ENCODE measurements at regions not wholly inside any gene's neighbourhood (a gene's known extent, or its start where the extent isn't known, plus 50 kb on each side); places are given as distances from the start of the nearest gene placed in this dataset.

GRCh38 chr11:44371706-44372105, 61.8 kb upstream of the ALX4 start:
- ChIA-PET POLR2A (no interaction called here), CTCF (no interaction called here)
- H3K9me3 Mint-ChIP-seq, result peaks cover 0 to 3% (median 0%) of the 10 kb centered on the region in 5 donors
- no peak overlapping the region for H3K27ac Mint-ChIP-seq
- Histone ChIP-seq H3K4me3 (ENCODE audit: low read length) (no peak overlapping the region), H3K27me3 (ENCODE audit: insufficient read depth, low read length, poor library complexity, severe bottlenecking) (no peaks in the 10 kb centered on the region), H3K9me3 (ENCODE audit: low read length) (no peaks in the 10 kb centered on the region), H3K36me3 (ENCODE audit: insufficient read depth, low read length) (no peaks in the 10 kb centered on the region), H3K27ac (ENCODE audit: low read depth, low read length) (no peak overlapping the region), H3K4me1 (ENCODE audit: insufficient read depth, low read length) (no peaks in the 10 kb centered on the region)
- H3K27me3 Mint-ChIP-seq, result peaks cover 9 to 11% of the 10 kb centered on the region in 2 donors
- H3K4me3 Mint-ChIP-seq, result no peak overlapping the region
- no peak for DNase-seq
- H3K36me3 Mint-ChIP-seq, result no peaks in the 10 kb centered on the region
- H3K4me1 Mint-ChIP-seq, result no peaks in the 10 kb centered on the region

GRCh38 chr11:44372989-44373388, 63.0 kb upstream of the ALX4 start:
- Histone ChIP-seq H3K27me3 (ENCODE audit: insufficient read depth, low read length, poor library complexity, severe bottlenecking) (no peaks in the 10 kb centered on the region), H3K27ac (ENCODE audit: low read depth, low read length) (no peak overlapping the region), H3K36me3 (ENCODE audit: insufficient read depth, low read length) (no peaks in the 10 kb centered on the region), H3K9me3 (ENCODE audit: low read length) (no peaks in the 10 kb centered on the region), H3K4me3 (ENCODE audit: low read length) (no peak overlapping the region), H3K4me1 (ENCODE audit: insufficient read depth, low read length) (no peaks in the 10 kb centered on the region)
- no peak for DNase-seq
- Mint-ChIP-seq H3K27me3 (peaks cover 5 to 7% of the 10 kb centered on the region in 2 donors), H3K9me3 (peaks cover 0 to 3% (median 0%) of the 10 kb centered on the region in 5 donors), H3K36me3 (no peaks in the 10 kb centered on the region), H3K4me3 (no peak overlapping the region), H3K4me1 (no peaks in the 10 kb centered on the region), H3K27ac (no peak overlapping the region)
- ChIA-PET CTCF (no interaction called here), POLR2A (no interaction called here)

GRCh38 chr11:44374001-44374400, 64.1 kb upstream of the ALX4 start:
- POLR2A ChIA-PET, result no interaction called here

GRCh38 chr11:44376423-44376822, 66.5 kb upstream of the ALX4 start:
- ChIA-PET POLR2A (no interaction called here), CTCF (no interaction called here)
- Mint-ChIP-seq H3K36me3 (no peaks in the 10 kb centered on the region), H3K4me3 (no peak overlapping the region), H3K27ac (no peak overlapping the region), H3K4me1 (no peaks in the 10 kb centered on the region), H3K9me3 (peaks cover 0 to 3% (median 0%) of the 10 kb centered on the region in 5 donors), H3K27me3 (peaks cover 7 to 14% of the 10 kb centered on the region in 2 donors)
- Histone ChIP-seq H3K4me1 (ENCODE audit: insufficient read depth, low read length) (no peaks in the 10 kb centered on the region), H3K9me3 (ENCODE audit: low read length) (no peaks in the 10 kb centered on the region), H3K27me3 (ENCODE audit: insufficient read depth, low read length, poor library complexity, severe bottlenecking) (no peaks in the 10 kb centered on the region), H3K4me3 (ENCODE audit: low read length) (no peak overlapping the region), H3K27ac (ENCODE audit: low read depth, low read length) (no peak overlapping the region), H3K36me3 (ENCODE audit: insufficient read depth, low read length) (no peaks in the 10 kb centered on the region)
- no peak for DNase-seq

More at GRCh38 chr11:44374001-44374400, 64.1 kb upstream of the ALX4 start:
- Histone ChIP-seq H3K27me3 (ENCODE audit: insufficient read depth, low read length, poor library complexity, severe bottlenecking) (no peaks in the 10 kb centered on the region), H3K9me3 (ENCODE audit: low read length) (no peaks in the 10 kb centered on the region), H3K4me1 (ENCODE audit: insufficient read depth, low read length) (no peaks in the 10 kb centered on the region), H3K27ac (ENCODE audit: low read depth, low read length) (no peak overlapping the region), H3K4me3 (ENCODE audit: low read length) (no peak overlapping the region), H3K36me3 (ENCODE audit: insufficient read depth, low read length) (no peaks in the 10 kb centered on the region)
- Mint-ChIP-seq H3K36me3 (no peaks in the 10 kb centered on the region), H3K27me3 (peaks cover under 1 to 5% of the 10 kb centered on the region in 2 donors), H3K4me3 (no peak overlapping the region), H3K27ac (no peak overlapping the region), H3K9me3 (peaks cover 0 to 3% (median 0%) of the 10 kb centered on the region in 5 donors), H3K4me1 (no peaks in the 10 kb centered on the region)
- CTCF ChIA-PET, result no interaction called here
- no peak for DNase-seq

- Histone ChIP-seq H3K4me3 (ENCODE audit: low read length) (no peak overlapping the region), H3K36me3 (ENCODE audit: insufficient read depth, low read length) (no peaks in the 10 kb centered on the region), H3K27ac (ENCODE audit: low read depth, low read length) (no peak overlapping the region), H3K9me3 (ENCODE audit: low read length) (no peaks in the 10 kb centered on the region), H3K4me1 (ENCODE audit: insufficient read depth, low read length) (no peaks in the 10 kb centered on the region), H3K27me3 (ENCODE audit: insufficient read depth, low read length, poor library complexity, severe bottlenecking) (no peaks in the 10 kb centered on the region)
- Mint-ChIP-seq H3K4me1 (no peaks in the 10 kb centered on the region), H3K27ac (no peak overlapping the region), H3K36me3 (no peaks in the 10 kb centered on the region), H3K9me3 (peaks cover 0 to 3% (median 0%) of the 10 kb centered on the region in 5 donors), H3K27me3 (peaks cover 10 to 19% of the 10 kb centered on the region in 2 donors), H3K4me3 (peak overlapping the region in 1 of 7 donors; percentile 66)
- CTCF ChIA-PET, result no interaction called here
- POLR2A ChIA-PET, result no interaction called here
- no peak for DNase-seq
Observed at GRCh38 chr11:44377121-44377520, 67.2 kb upstream of the ALX4 start.

- Mint-ChIP-seq H3K4me1 (no peaks in the 10 kb centered on the region), H3K4me3 (no peak overlapping the region), H3K27me3 (peaks cover 18 to 24% of the 10 kb centered on the region in 2 donors), H3K36me3 (no peaks in the 10 kb centered on the region), H3K9me3 (peaks cover 0 to 3% (median 0%) of the 10 kb centered on the region in 5 donors), H3K27ac (no peak overlapping the region)
- no peak for DNase-seq
- no peaks in the 10 kb centered on the region for H3K27me3 ChIP-seq (ENCODE audit: insufficient read depth, low read length, poor library complexity, severe bottlenecking)
- no peak overlapping the region for H3K27ac ChIP-seq (ENCODE audit: low read depth, low read length)
- no peaks in the 10 kb centered on the region for H3K36me3 ChIP-seq (ENCODE audit: insufficient read depth, low read length)
- POLR2A ChIA-PET, result no interaction called here
- H3K4me3 ChIP-seq (ENCODE audit: low read length), result no peak overlapping the region
- H3K9me3 ChIP-seq (ENCODE audit: low read length), result no peaks in the 10 kb centered on the region
- H3K4me1 ChIP-seq (ENCODE audit: insufficient read depth, low read length), result no peaks in the 10 kb centered on the region
- CTCF ChIA-PET, result no interaction called here
Observed at GRCh38 chr11:44377914-44378321, 68.0 kb upstream of the ALX4 start.

GRCh38 chr11:44379141-44380008, 69.4 kb upstream of the ALX4 start:
- no peaks in the 10 kb centered on the region for H3K36me3 Mint-ChIP-seq
- H3K4me3 ChIP-seq (ENCODE audit: low read length), result no peak overlapping the region
- no peaks in the 10 kb centered on the region for H3K4me1 ChIP-seq (ENCODE audit: insufficient read depth, low read length)
- H3K36me3 ChIP-seq (ENCODE audit: insufficient read depth, low read length), result no peaks in the 10 kb centered on the region
- no peak overlapping the region for H3K27ac Mint-ChIP-seq
- no peaks in the 10 kb centered on the region for H3K27me3 ChIP-seq (ENCODE audit: insufficient read depth, low read length, poor library complexity, severe bottlenecking)
- H3K9me3 Mint-ChIP-seq, result peaks cover 0 to 3% (median 0%) of the 10 kb centered on the region in 5 donors
- ChIA-PET CTCF (no interaction called here), POLR2A (no interaction called here)
- peaks cover 19 to 31% of the 10 kb centered on the region in 2 donors for H3K27me3 Mint-ChIP-seq
- no peak overlapping the region for H3K27ac ChIP-seq (ENCODE audit: low read depth, low read length)
- H3K4me3 Mint-ChIP-seq, result peak overlapping the region in 1 of 7 donors; percentile 76
- no peaks in the 10 kb centered on the region for H3K4me1 Mint-ChIP-seq
- no peaks in the 10 kb centered on the region for H3K9me3 ChIP-seq (ENCODE audit: low read length)
- no peak for DNase-seq

- Histone ChIP-seq H3K36me3 (ENCODE audit: insufficient read depth, low read length) (no peaks in the 10 kb centered on the region), H3K4me1 (ENCODE audit: insufficient read depth, low read length) (no peaks in the 10 kb centered on the region), H3K4me3 (ENCODE audit: low read length) (no peak overlapping the region), H3K27ac (ENCODE audit: low read depth, low read length) (no peak overlapping the region), H3K27me3 (ENCODE audit: insufficient read depth, low read length, poor library complexity, severe bottlenecking) (peaks cover 3% of the 10 kb centered on the region), H3K9me3 (ENCODE audit: low read length) (no peaks in the 10 kb centered on the region)
- DNase-seq, result no peak
- Mint-ChIP-seq H3K9me3 (peaks cover 0 to 3% (median 0%) of the 10 kb centered on the region in 5 donors), H3K4me3 (no peak overlapping the region), H3K36me3 (no peaks in the 10 kb centered on the region), H3K27ac (no peak overlapping the region), H3K27me3 (peaks cover 21 to 34% of the 10 kb centered on the region in 2 donors), H3K4me1 (no peaks in the 10 kb centered on the region)
- ChIA-PET CTCF (no interaction called here), POLR2A (no interaction called here)
Observed at GRCh38 chr11:44380009-44380313, 70.0 kb upstream of the ALX4 start.

Data from CD8-positive, alpha-beta memory T cell (primary cell).